Stimulated activated CD8-positive, alpha-beta memory T cell treated with anti-CD3 and anti-CD28 coated beads, Interleukin-2, amount 100 ng/mL, for 1 hour (primary cell): ENCODE measurements at regions not wholly inside any gene's neighbourhood (a gene's known extent, or its start where the extent isn't known, plus 50 kb on each side); places are given as distances from the start of the nearest gene placed in this dataset.
"Not testable (repeated sequence)": the region's sequence is repeated elsewhere in the genome, so short reads cannot be mapped to it uniquely, and the experiment has no call there.

Experiments used
- DNase-seq, 2 donors: peaks; one replicate each; pipeline ENCODE4 v3.0.0-alpha.2; 2020; ENCODE audit warnings: low read depth in 2 of 2

- no peak for DNase-seq
These were observed 97.0 kb downstream of the PHETA1 start for GRCh38 chr12:111271674-111272418.

- DNase-seq: no peak
These were observed 98.1 kb downstream of the PHETA1 start for GRCh38 chr12:111270774-111271173.

GRCh38 chr12:111270239-111270638 lies 98.7 kb downstream of the PHETA1 start:
- DNase-seq: no peak

- no peak for DNase-seq
These were observed 99.2 kb downstream of the PHETA1 start for GRCh38 chr12:111269718-111270117.

GRCh38 chr12:111268738-111269572 lies 99.9 kb downstream of the PHETA1 start:
- DNase-seq: no peak

GRCh38 chr12:111267144-111267543 lies 101.8 kb downstream of the PHETA1 start:
- DNase-seq: no peak

- DNase-seq: no peak
These were observed 106.8 kb downstream of the PHETA1 start for GRCh38 chr12:111261911-111262676.

- no peak for DNase-seq
These were observed 108.2 kb downstream of the PHETA1 start for GRCh38 chr12:111260732-111261131.

- DNase-seq: no peak
These were observed 109.7 kb downstream of the PHETA1 start for GRCh38 chr12:111259231-111259630.

- not testable (repeated sequence) for DNase-seq
These were observed 110.8 kb downstream of the PHETA1 start for GRCh38 chr12:111258081-111258480.

- DNase-seq: no peak
These were observed 111.4 kb downstream of the PHETA1 start for GRCh38 chr12:111257435-111257902.

- DNase-seq: no peak
These were observed 112.1 kb downstream of the PHETA1 start for GRCh38 chr12:111256629-111257434.

GRCh38 chr12:111255261-111255660 lies 113.6 kb downstream of the PHETA1 start:
- no peak for DNase-seq

- no peak for DNase-seq
These were observed 114.8 kb downstream of the PHETA1 start for GRCh38 chr12:111254106-111254505.

- no peak for DNase-seq
These were observed 115.7 kb downstream of the PHETA1 start for GRCh38 chr12:111253213-111253612.

GRCh38 chr12:111251787-111252186 lies 117.1 kb downstream of the PHETA1 start:
- no peak for DNase-seq

- no peak for DNase-seq
These were observed 117.7 kb downstream of the PHETA1 start for GRCh38 chr12:111251058-111251730.

- no peak for DNase-seq
These were observed 118.5 kb downstream of the PHETA1 start for GRCh38 chr12:111250251-111250881.

- DNase-seq: no peak
These were observed 119.1 kb downstream of the PHETA1 start for GRCh38 chr12:111249757-111250156.

- DNase-seq: no peak
These were observed 119.9 kb downstream of the PHETA1 start for GRCh38 chr12:111249018-111249370.
